WTC11 (cell line): ENCODE measurements at regions not wholly inside any gene's neighbourhood (a gene's known extent, or its start where the extent isn't known, plus 50 kb on each side); places are given as distances from the start of the nearest gene placed in this dataset.

Experiments
- ATAC-seq: fragments of 200-7000 bp; cut with Tn5 transposase; 2 replicates; pipeline ENCODE4 v1.10.0; 2021; ENCODE audit warnings: mild to moderate bottlenecking, moderate library complexity
- CTCF ChIA-PET: fragments of 300-600 bp; sonication (Branson Sonifier 250); formaldehyde crosslinking; loops from one replicate; lab custom pipeline; 2021; ENCODE audit warnings: antibody characterized with exemption; lab: Charles Lee
- POLR2A ChIA-PET: fragments of 350-600 bp; sonication (Branson Sonifier 250); formaldehyde crosslinking; loops from one replicate; lab custom pipeline; 2021; ENCODE audit warnings: antibody characterized with exemption; lab: Charles Lee
- DNase-seq: peaks from one replicate; pipeline ENCODE4 v3.0.0; 2021; ENCODE audit warnings: low spot score
- H3K27ac Mint-ChIP-seq: 2 replicates; pipeline ENCODE4 v1.8.0; 2021; ENCODE audit warnings: mixed read lengths
- H3K27me3 Mint-ChIP-seq: 2 replicates; pipeline ENCODE4 v1.8.0; 2021; ENCODE audit warnings: low read depth, mild to moderate bottlenecking, moderate library complexity, mixed read lengths
- H3K36me3 Mint-ChIP-seq: 2 replicates; pipeline ENCODE4 v1.8.0; 2021; ENCODE audit warnings: mixed read lengths
- H3K4me1 Mint-ChIP-seq: 2 replicates; pipeline ENCODE4 v1.8.0; 2022; ENCODE audit warnings: mixed read lengths
- H3K4me3 Mint-ChIP-seq: 2 replicates; pipeline ENCODE4 v1.8.0; 2021; ENCODE audit warnings: mild to moderate bottlenecking, moderate library complexity, mixed read lengths
- H3K9me3 Mint-ChIP-seq: 2 replicates; pipeline ENCODE4 v1.8.0; 2021; ENCODE audit warnings: mixed read lengths
- E2F5 ChIP-seq: sonication (generic); formaldehyde crosslinking; IDR thresholded peaks from 2 replicates; pipeline ENCODE4 v1.8.1; 2022; ENCODE audit warnings: mild to moderate bottlenecking, moderate library complexity, missing genetic modification reagents
- EMX1 ChIP-seq: fragments of 250-450 bp; sonication (Bioruptor Pico); IDR thresholded peaks from 2 replicates; pipeline ENCODE4 v1.8.0; 2021; ENCODE audit warnings: mild to moderate bottlenecking
- FOXP4 ChIP-seq: sonication (generic); formaldehyde crosslinking; IDR thresholded peaks from 2 replicates; pipeline ENCODE4 v1.8.0; 2022; ENCODE audit warnings: mild to moderate bottlenecking, missing genetic modification reagents
- GABPB1 ChIP-seq: sonication (generic); formaldehyde crosslinking; IDR thresholded peaks from 2 replicates; pipeline ENCODE4 v1.8.1; 2023; ENCODE audit warnings: mild to moderate bottlenecking, missing genetic modification reagents
- HMGXB4 ChIP-seq: sonication (generic); formaldehyde crosslinking; IDR thresholded peaks from 2 replicates; pipeline ENCODE4 v1.8.1; 2023; ENCODE audit warnings: mild to moderate bottlenecking, moderate library complexity, missing genetic modification reagents
- MLX ChIP-seq: sonication (generic); formaldehyde crosslinking; IDR thresholded peaks from 2 replicates; pipeline ENCODE4 v1.8.1; 2023; ENCODE audit warnings: mild to moderate bottlenecking, missing genetic modification reagents, moderate library complexity
- PRDM15 ChIP-seq: sonication (generic); formaldehyde crosslinking; IDR thresholded peaks from 2 replicates; pipeline ENCODE4 v1.8.0; 2022; ENCODE audit warnings: missing genetic modification reagents
- PRRX2 ChIP-seq: fragments of 250-450 bp; sonication (Bioruptor Pico); IDR thresholded peaks from 2 replicates; pipeline ENCODE4 v1.8.0; 2021; ENCODE audit warnings: mild to moderate bottlenecking
- USF1 ChIP-seq: sonication (generic); formaldehyde crosslinking; IDR thresholded peaks from 2 replicates; pipeline ENCODE4 v1.8.0; 2022; ENCODE audit warnings: mild to moderate bottlenecking, missing genetic modification reagents
- ZBTB21 ChIP-seq: sonication (generic); formaldehyde crosslinking; IDR thresholded peaks from 2 replicates; pipeline ENCODE4 v1.8.1; 2023; ENCODE audit warnings: mild to moderate bottlenecking, missing genetic modification reagents, borderline replicate concordance
- ZMAT4 ChIP-seq: fragments of 250-450 bp; sonication (Bioruptor Pico); IDR thresholded peaks from 2 replicates; pipeline ENCODE4 v1.9.0; 2021; ENCODE audit warnings: mild to moderate bottlenecking
- ZNF317 ChIP-seq: sonication (generic); formaldehyde crosslinking; IDR thresholded peaks from 2 replicates; pipeline ENCODE4 v1.8.1; 2023; ENCODE audit warnings: low read depth, mild to moderate bottlenecking, moderate library complexity, missing genetic modification reagents, borderline replicate concordance
- ZNF396 ChIP-seq: fragments of 250-450 bp; sonication (Bioruptor Pico); IDR thresholded peaks from 2 replicates; pipeline ENCODE4 v1.8.0; 2021; ENCODE audit warnings: mild to moderate bottlenecking, moderate library complexity, borderline replicate concordance

- TF ChIP-seq PRDM15 (no peak), EMX1 (no peak), ZNF396 (CRISPR knock-in tag) (no peak), ZMAT4 (no peak), GABPB1 (CRISPR knock-in tag) (no peak), PRRX2 (CRISPR knock-in tag) (no peak), ZNF317 (CRISPR knock-in tag) (no peak), ZBTB21 (CRISPR knock-in tag) (no peak)
Observed at GRCh38 chr3:190192087-190192486, 71.4 kb upstream of the P3H2 start (continued).

- no peak overlapping the region for H3K27ac Mint-ChIP-seq
- ChIA-PET POLR2A (no interaction called here), CTCF (interaction anchor here (1.7 kb wide), 1 partner anchor 227 kb away, joined by 3 read pairs; no protein-coding TSS in a partner anchor)
Observed at GRCh38 chr3:190188197-190188596, 67.5 kb upstream of the P3H2 start.

More at GRCh38 chr3:190188197-190188596, 67.5 kb upstream of the P3H2 start:
- Mint-ChIP-seq H3K36me3 (no peaks in the 10 kb centered on the region), H3K27me3 (no peaks in the 10 kb centered on the region), H3K9me3 (no peaks in the 10 kb centered on the region)
- TF ChIP-seq E2F5 (CRISPR knock-in tag): no peak
- TF ChIP-seq USF1 (CRISPR knock-in tag): no peak
- no peak for TF ChIP-seq MLX (CRISPR knock-in tag)
- no peak for TF ChIP-seq FOXP4 (CRISPR knock-in tag)
- no peak for TF ChIP-seq HMGXB4 (CRISPR knock-in tag)
- TF ChIP-seq, all 79 proteins: peak for 0
- DNase-seq (no peak), ATAC-seq (no peak)
- H3K4me3 Mint-ChIP-seq: no peak overlapping the region
- peaks cover 3% of the 10 kb centered on the region for H3K4me1 Mint-ChIP-seq
